ENCODE measurements at regions not wholly inside any gene's neighbourhood (a gene's known extent, or its start where the extent isn't known, plus 50 kb on each side); places are given as distances from the start of the nearest gene placed in this dataset.

DNA sequence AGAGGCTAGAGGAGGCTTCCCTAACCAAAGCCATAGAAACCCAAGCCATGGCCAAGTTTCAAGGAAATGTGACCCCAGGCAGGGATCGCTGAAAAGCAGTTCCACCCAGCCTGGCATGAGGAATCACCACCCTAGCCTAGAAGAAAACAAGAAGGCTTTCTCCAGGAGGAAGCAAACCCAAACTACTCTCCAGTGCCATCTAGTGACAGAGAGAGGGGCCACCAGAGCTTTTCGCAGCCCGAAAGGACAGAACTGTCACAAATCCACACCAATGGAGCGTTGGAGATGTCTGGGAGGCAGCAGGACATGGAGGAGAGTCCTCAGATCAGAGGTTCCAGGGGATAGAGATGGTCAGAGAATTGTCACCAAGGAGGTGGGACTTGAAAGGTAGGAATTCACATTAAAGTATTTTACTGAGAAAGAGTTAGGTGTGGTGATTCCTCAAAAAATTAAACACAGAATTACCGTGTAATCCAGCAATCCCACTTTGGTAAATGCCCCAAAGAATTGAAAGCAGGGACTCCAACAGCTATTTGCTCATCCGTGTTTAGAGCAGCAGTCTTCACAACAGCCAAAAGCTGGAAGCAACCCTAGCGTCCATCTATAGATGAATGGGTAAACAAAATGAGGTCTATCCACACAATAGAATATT, 67.3 kb upstream of the NUP50 start:
- DNase-seq = peak; percentile 48

DNA sequence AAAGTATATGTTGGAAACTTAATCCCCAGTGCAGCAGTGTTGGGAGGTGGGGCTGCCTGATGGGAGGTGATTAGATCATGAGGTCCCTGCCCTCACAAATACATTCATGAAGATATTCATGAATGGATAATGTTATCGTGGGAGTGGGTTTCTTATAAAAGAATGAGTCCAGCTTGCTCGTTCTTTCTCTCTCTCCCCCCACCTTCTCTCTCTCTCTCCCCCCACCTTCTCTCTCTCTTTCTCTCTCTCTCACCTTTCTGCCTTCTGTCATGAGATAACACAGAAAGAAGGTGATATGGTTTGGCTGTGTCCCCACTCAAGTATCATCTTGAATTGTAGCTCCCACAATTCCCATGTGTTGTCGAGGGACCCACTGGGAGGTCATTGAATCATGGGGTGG, 66.7 kb upstream of the NUP50 start:
- no peak for DNase-seq

DNA sequence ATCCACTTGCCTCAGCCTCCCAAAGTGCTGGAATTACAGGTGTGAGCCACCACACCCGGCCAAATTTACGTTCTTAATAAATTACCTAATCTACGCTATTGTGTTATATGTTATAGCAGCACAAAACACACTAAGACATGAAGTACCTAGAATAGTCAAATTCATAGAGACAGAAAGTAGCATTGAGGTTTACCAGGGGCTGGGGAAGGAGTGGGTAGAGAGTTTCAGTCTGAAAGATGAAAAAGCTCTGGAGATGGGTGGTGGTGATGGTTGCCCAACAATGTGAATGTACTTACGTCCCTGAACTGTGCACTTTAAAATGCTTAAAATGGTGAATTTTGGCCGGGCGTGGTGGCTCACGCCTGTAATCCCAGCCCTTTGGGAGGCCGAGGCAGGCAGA, 65.7 kb upstream of the NUP50 start:
- DNase-seq = no peak

DNA sequence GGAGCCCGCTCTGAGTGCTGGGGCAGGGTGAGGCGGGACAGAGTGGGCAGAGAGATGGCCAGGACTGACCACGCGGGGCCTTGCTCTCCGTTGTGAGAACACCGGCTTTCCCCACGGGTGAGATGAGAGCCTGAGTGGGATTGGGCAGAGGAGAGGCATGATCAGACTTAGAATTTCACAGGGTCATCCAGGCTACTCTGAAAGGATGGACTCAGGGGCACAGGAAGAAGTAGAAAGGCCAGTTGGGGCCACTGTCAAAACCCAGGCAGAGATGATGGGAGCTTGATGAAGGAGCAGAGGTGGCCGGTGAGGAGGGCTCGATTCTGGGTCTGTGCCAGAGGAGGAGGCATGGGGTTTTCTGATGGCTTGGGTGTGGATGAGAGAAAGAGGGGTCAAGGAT, 63.8 kb upstream of the NUP50 start:
- DNase-seq = no peak

DNA sequence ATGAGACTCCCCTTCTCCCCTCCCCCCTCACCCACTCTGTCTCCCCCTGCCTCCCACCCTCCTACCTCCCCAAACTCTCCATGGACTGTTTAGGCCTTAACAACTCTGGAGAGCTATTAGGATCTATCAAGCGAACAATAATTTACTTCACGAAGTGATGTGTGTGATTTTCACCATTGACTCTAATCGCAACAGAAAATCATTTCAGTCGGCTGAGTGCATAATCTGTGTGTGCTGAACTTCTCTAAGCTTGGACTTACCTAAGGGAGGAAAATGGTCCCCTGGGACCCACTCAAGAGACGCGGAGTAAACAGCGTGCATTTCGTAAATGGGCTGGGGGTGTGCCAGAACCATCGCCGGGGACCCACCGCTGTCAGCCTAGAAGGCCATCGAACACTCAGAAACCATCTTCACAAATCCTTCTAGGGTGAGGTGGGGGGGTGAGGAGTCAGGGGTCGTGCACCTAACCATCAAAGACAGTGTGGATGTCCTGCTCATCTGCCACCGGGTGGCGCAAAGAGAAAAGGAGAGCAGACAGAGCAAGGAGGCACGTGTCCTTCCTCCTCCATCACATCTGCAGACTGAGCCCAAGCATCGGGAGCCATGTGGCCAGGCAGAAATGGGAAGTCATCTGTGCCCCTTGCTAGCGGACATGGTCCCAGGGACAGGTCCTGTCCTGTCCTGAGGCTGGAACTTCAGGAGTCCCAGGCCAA, 62.1 kb upstream of the NUP50 start:
- peak; percentile 22 for DNase-seq

- DNase-seq = no peak
Observed at GRCh38 chr22:45102896-45103420, 60.8 kb upstream of the NUP50 start.

DNA sequence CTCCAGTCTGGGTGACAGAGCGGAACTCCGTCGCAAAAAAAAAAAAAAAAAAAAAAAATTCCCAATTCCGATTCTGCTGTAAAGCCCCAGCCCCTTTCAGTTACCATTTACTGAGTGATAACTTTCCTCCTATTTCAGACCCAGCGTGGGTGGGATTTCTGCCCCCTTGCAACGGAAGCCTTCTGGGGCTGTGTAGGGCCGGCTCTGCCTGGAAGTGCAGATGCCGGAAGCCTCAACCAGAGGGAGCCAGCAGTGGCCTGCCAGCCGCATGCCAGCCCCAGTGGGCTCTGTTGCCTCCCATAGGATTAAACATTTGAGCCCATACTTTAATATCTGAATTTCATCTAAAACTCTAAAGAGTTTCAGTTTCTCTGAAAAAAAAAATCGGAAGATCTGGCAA, 60.0 kb upstream of the NUP50 start:
- DNase-seq = no peak

- DNase-seq = no peak
Observed at GRCh38 chr22:45104313-45104712, 59.4 kb upstream of the NUP50 start.

- DNase-seq = peak; percentile 58
Observed at GRCh38 chr22:45105281-45105702, 58.4 kb upstream of the NUP50 start.

DNA sequence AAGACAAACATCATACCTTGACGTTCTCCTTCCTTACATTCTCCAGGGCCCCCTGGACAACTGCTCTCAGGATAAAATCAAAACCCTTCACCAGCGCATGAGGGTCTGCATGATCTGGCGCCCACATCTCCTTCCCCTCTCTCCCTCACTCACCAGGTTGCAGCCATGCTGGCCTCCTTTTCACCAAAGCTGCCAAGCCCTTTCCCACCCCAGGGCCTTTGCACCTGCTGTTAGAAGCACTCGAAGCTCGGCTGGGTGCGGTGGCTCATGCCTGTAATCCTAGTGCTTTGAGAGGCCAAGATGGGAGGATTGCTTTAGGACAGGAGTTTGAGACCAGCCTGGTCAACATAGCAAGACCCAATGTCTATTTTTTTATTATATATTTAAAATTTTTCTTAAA, 56.1 kb upstream of the NUP50 start:
- DNase-seq = no peak

GRCh38 chr22:45112136-45112879, 51.4 kb upstream of the NUP50 start:
- peak; percentile 32 for DNase-seq

All from GOT3 (cell line).